GM12878 (cell line): ENCODE measurements at regions not wholly inside any gene's neighbourhood (a gene's known extent, or its start where the extent isn't known, plus 50 kb on each side); places are given as distances from the start of the nearest gene placed in this dataset.

Source experiments
- CHD4 ChIP-seq: fragments of 200-600 bp; sonication (generic); IDR thresholded peaks from 2 replicates; pipeline ENCODE4 v1.6.1; 2016; ENCODE audit warnings: mild to moderate bottlenecking
- EGR1 ChIP-seq, 2 experiments: IDR thresholded peaks; 1 replicate in 1 of 2; 2 replicates in 1 of 2; pipeline ENCODE4 v1.6.1; 2011 to 2012; ENCODE audit warnings: low read depth in 2 of 2, low read length in 2 of 2, borderline replicate concordance in 1 of 2, mild to moderate bottlenecking in 1 of 2, moderate library complexity in 1 of 2
- HDAC2 ChIP-seq: fragments of 200-600 bp; sonication (generic); IDR thresholded peaks from 2 replicates; pipeline ENCODE4 v1.6.1; 2017
- TF ChIP-seq, protein P1 (sequence below): IDR thresholded peaks from 2 replicates; pipeline ENCODE4 v1.6.1; 2012; ENCODE audit warnings: low read depth, low read length, improper control_type of control experiment

DNA sequence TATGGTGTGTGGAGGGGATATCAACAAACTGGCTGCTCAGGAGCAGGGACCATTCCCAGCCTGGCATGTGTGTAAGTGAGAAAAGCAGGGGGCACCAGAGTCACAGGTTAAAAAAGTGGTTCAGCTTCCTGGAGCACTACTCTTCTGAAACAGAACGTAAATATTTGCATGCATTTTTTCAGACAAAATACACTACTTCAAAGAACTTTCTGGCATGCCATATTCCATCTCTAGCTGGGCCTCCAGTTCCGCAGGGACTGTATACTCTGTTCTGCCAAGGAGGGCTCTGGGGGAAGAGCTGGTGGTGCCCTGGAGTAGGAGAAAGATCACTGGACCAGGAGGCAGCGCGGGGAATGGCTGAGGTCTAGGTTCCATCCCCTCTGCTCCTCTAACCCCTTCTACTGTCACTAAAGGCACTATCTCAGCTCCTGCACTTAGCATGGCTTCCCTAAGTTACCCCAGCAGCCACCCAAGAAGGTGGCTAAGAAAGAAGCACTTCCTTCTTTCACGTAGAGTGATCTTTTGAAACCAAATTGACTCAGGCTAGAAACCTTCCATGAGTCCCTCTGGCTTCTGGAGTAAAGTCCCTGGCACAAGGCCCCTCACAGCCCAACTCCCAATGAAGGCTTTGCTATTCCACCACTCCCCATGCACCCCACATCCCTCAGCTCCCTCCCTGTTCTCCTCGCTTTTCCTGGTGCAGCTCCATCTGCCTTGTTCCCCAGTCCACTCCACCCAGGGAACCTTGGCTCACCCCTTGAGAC, 57.6 kb upstream of the CABLES1 start:
- TF ChIP-seq CHD4, result no peak
- no peak for TF ChIP-seq EGR1 (IDR thresholded peaks at IDR 0.05; ENCODE audit: borderline replicate concordance in 1 of 2, low read depth in 2 of 2, low read length in 2 of 2)
- no peak for TF ChIP-seq HDAC2
- TF ChIP-seq, protein P1, sequence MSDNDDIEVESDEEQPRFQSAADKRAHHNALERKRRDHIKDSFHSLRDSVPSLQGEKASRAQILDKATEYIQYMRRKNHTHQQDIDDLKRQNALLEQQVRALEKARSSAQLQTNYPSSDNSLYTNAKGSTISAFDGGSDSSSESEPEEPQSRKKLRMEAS, result no peak
